A549 (cell line): ENCODE measurements at regions not wholly inside any gene's neighbourhood (a gene's known extent, or its start where the extent isn't known, plus 50 kb on each side); places are given as distances from the start of the nearest gene placed in this dataset.

Source experiments
- ATAC-seq, 2 experiments: fragments of 200-7000 bp in 1 of 2; fragments of >200 bp in 1 of 2; cut with Nextera tagmentation in 1 of 2; cut with Tn5 transposase in 1 of 2; 3 replicates each; pipeline versions ENCODE4 v1.8.0 to v1.9.1; 2018 to 2020; ENCODE audit warnings: mild to moderate bottlenecking in 1 of 2, moderate library complexity in 1 of 2
- CTCF ChIA-PET: fragments of 300-600 bp; sonication (Branson Sonifier 250); formaldehyde crosslinking; extraction: SDS; loops from one replicate; lab custom pipeline; 2021; ENCODE audit warnings: antibody characterized with exemption, inconsistent platforms; lab: Yijun Ruan, JAX
- POLR2A ChIA-PET: fragments of 350-600 bp; formaldehyde crosslinking; extraction: SDS; loops from one replicate; lab custom pipeline; 2021; ENCODE audit warnings: antibody characterized with exemption, inconsistent platforms; lab: Yijun Ruan, JAX
- DNase-seq, 2 experiments: peaks; one replicate each; pipeline versions ENCODE4 v3.0.0 to v3.0.0-alpha.2; 2011 to 2016; ENCODE audit warnings: low read depth in 1 of 2, low spot score in 1 of 2
- FAIRE-seq: peaks from 2 replicates; lab custom pipeline; 2011; peaks lifted over from hg19 to GRCh38; lab: Jason Lieb, UNC
- H3K27ac ChIP-seq, 2 experiments: fragments of >200 bp; sonication (Bioruptor Twin); formaldehyde crosslinking; 3 replicates each; pipeline ENCODE4 v1.5.1; 2016 to 2017
- H3K4me1 ChIP-seq: fragments of >200 bp; sonication (Bioruptor Twin); formaldehyde crosslinking; 3 replicates; pipeline ENCODE4 v1.6.1; 2016
- H3K4me2 ChIP-seq: fragments of >200 bp; sonication (Bioruptor Twin); formaldehyde crosslinking; 3 replicates; pipeline ENCODE4 v1.6.1; 2016
- H3K4me3 ChIP-seq: fragments of >200 bp; sonication (Bioruptor Twin); formaldehyde crosslinking; 3 replicates; pipeline ENCODE4 v1.5.1; 2016
- H3K9me3 ChIP-seq: fragments of >200 bp; sonication (Bioruptor Twin); formaldehyde crosslinking; 3 replicates; pipeline ENCODE4 v1.6.1; 2016
- BHLHE40 ChIP-seq: IDR thresholded peaks from 2 replicates; pipeline ENCODE4 v1.6.1; 2012; ENCODE audit warnings: low read depth, low read length, inconsistent platforms
- CEBPB ChIP-seq, 2 experiments: fragments of >200 bp in 1 of 2; sonication (Bioruptor Twin) in 1 of 2; formaldehyde crosslinking in 1 of 2; IDR thresholded peaks; 2 replicates each; pipeline ENCODE4 v1.6.1; 2012 to 2016
- CHD2 ChIP-seq: fragments of 150-350 bp; IDR thresholded peaks from 2 replicates; pipeline ENCODE4 v1.6.1; 2014; ENCODE audit warnings: low read length; ENCODE audit not compliant: partially characterized antibody
- CHD4 ChIP-seq: fragments of 200-600 bp; sonication (generic); IDR thresholded peaks from 2 replicates; pipeline ENCODE4 v1.6.1; 2016; ENCODE audit warnings: antibody characterized with exemption, mild to moderate bottlenecking, borderline replicate concordance
- EHMT2 ChIP-seq: fragments of 200-600 bp; sonication (generic); IDR thresholded peaks from 2 replicates; pipeline ENCODE4 v1.6.1; 2016; ENCODE audit warnings: antibody characterized with exemption, low read depth, mild to moderate bottlenecking, moderate library complexity
- EP300 ChIP-seq, 2 experiments: fragments of >200 bp; sonication (Bioruptor Twin); formaldehyde crosslinking; IDR thresholded peaks; 2 replicates in 1 of 2; 3 replicates in 1 of 2; pipeline ENCODE4 v1.6.1; 2016 to 2017
- FOXS1 ChIP-seq: fragments of 250-450 bp; sonication (Bioruptor Pico); IDR thresholded peaks from 2 replicates; pipeline ENCODE4 v1.5.0; 2020; ENCODE audit warnings: mild to moderate bottlenecking, moderate library complexity
- GATA3 ChIP-seq: IDR thresholded peaks from 2 replicates; pipeline ENCODE4 v1.6.1; 2012; ENCODE audit warnings: borderline replicate concordance
- HDAC2 ChIP-seq: fragments of 200-600 bp; sonication (generic); IDR thresholded peaks from 2 replicates; pipeline ENCODE4 v1.6.1; 2016
- HOXA7 ChIP-seq: fragments of 250-450 bp; sonication (Bioruptor Pico); IDR thresholded peaks from 2 replicates; pipeline ENCODE4 v1.5.0; 2020; ENCODE audit warnings: mild to moderate bottlenecking, moderate library complexity
- HOXB5 ChIP-seq: fragments of 250-450 bp; sonication (Bioruptor Pico); IDR thresholded peaks from 2 replicates; pipeline ENCODE4 v1.5.0; 2020; ENCODE audit warnings: mild to moderate bottlenecking, moderate library complexity
- JUNB ChIP-seq: fragments of >200 bp; sonication (Bioruptor Twin); formaldehyde crosslinking; IDR thresholded peaks from 2 replicates; pipeline ENCODE4 v1.6.1; 2016
- KDM1A ChIP-seq: fragments of 200-600 bp; sonication (generic); IDR thresholded peaks from 2 replicates; pipeline ENCODE4 v1.6.1; 2016; ENCODE audit warnings: low read depth, mild to moderate bottlenecking
- MAFK ChIP-seq: fragments of 450-650 bp; IDR thresholded peaks from 2 replicates; pipeline ENCODE4 v1.6.1; 2014; ENCODE audit not compliant: partially characterized antibody
- MAZ ChIP-seq: fragments of 150-350 bp; IDR thresholded peaks from 2 replicates; pipeline ENCODE4 v1.6.1; 2014; ENCODE audit warnings: antibody characterized with exemption, low read depth, low read length, borderline replicate concordance
- MYC ChIP-seq: IDR thresholded peaks from 2 replicates; pipeline ENCODE4 v1.6.1; 2012; ENCODE audit warnings: mild to moderate bottlenecking, inconsistent platforms, low read length, improper control_type of control experiment, borderline replicate concordance
- NPAS2 ChIP-seq: fragments of 250-450 bp; sonication (Bioruptor Pico); IDR thresholded peaks from 2 replicates; pipeline ENCODE4 v1.8.0; 2022; ENCODE audit warnings: mild to moderate bottlenecking, moderate library complexity, borderline replicate concordance
- NR3C1 ChIP-seq: fragments of >200 bp; sonication (Bioruptor Twin); formaldehyde crosslinking; IDR thresholded peaks from 3 replicates; pipeline ENCODE4 v1.6.1; 2017
- POLR2A ChIP-seq: IDR thresholded peaks from 2 replicates; pipeline ENCODE4 v1.6.1; 2012; ENCODE audit warnings: mild to moderate bottlenecking, low read length
- POLR2AphosphoS2 ChIP-seq: conservative IDR thresholded peaks from 2 replicates; pipeline ENCODE4 v1.6.1; 2012; ENCODE audit warnings: low read length, improper control_type of control experiment, inconsistent platforms
- RAD21 ChIP-seq, 2 experiments: fragments of >200 bp in 1 of 2; sonication (Bioruptor Twin) in 1 of 2; formaldehyde crosslinking in 1 of 2; IDR thresholded peaks in 1 of 2; conservative IDR thresholded peaks in 1 of 2; 2 replicates in 1 of 2; 3 replicates in 1 of 2; pipeline ENCODE4 v1.6.1; 2012 to 2018; ENCODE audit warnings: inconsistent platforms in 1 of 2
- RCOR1 ChIP-seq: fragments of 150-350 bp; IDR thresholded peaks from 2 replicates; pipeline ENCODE4 v1.6.1; 2014; ENCODE audit warnings: antibody characterized with exemption, low read length, low read depth
- RFX5 ChIP-seq: fragments of 450-650 bp; IDR thresholded peaks from 2 replicates; pipeline ENCODE4 v1.7.1; 2014; ENCODE audit warnings: antibody characterized with exemption, mild to moderate bottlenecking, moderate library complexity
- RNF2 ChIP-seq: fragments of 200-600 bp; sonication (generic); IDR thresholded peaks from 2 replicates; pipeline ENCODE4 v1.6.1; 2016; ENCODE audit warnings: low read depth, mild to moderate bottlenecking, antibody characterized with exemption, moderate library complexity, borderline replicate concordance
- SREBF2 ChIP-seq: fragments of 450-650 bp; IDR thresholded peaks from 2 replicates; pipeline ENCODE4 v1.6.1; 2014; ENCODE audit warnings: mild to moderate bottlenecking, moderate library complexity
- TFCP2L1 ChIP-seq: fragments of 250-450 bp; sonication (Bioruptor Pico); IDR thresholded peaks from 2 replicates; pipeline ENCODE4 v1.5.0; 2021; ENCODE audit warnings: mild to moderate bottlenecking
- ZC3H11A ChIP-seq: fragments of 450-650 bp; IDR thresholded peaks from 2 replicates; pipeline ENCODE4 v1.6.1; 2014; ENCODE audit warnings: antibody characterized with exemption, mild to moderate bottlenecking
- ZNF302 ChIP-seq: fragments of 250-450 bp; sonication (Bioruptor Pico); IDR thresholded peaks from 2 replicates; pipeline ENCODE4 v1.9.0; 2021; ENCODE audit warnings: inconsistent platforms, mild to moderate bottlenecking, moderate library complexity
- WGBS: methylation state at CpG from one replicate; pipeline ENCODE4 v1.1.6; 2017; ENCODE audit errors: missing lambda C conversion rate; 5-methylcytosine and 5-hydroxymethylcytosine counted together
- TF ChIP-seq, protein P1 (sequence below): IDR thresholded peaks from 2 replicates; pipeline ENCODE4 v1.6.1; 2012; ENCODE audit warnings: low read depth, borderline replicate concordance
- TF ChIP-seq, protein P2 (sequence below): fragments of >200 bp; sonication (Bioruptor Twin); formaldehyde crosslinking; IDR thresholded peaks from 2 replicates; pipeline ENCODE4 v1.6.1; 2016
- TF ChIP-seq, protein P3 (sequence below): fragments of 250-450 bp; sonication (Bioruptor Pico); IDR thresholded peaks from 2 replicates; pipeline ENCODE4 v1.5.0; 2021; ENCODE audit warnings: mild to moderate bottlenecking, moderate library complexity, borderline replicate concordance
- TF ChIP-seq, protein P4 (sequence below): fragments of >200 bp; sonication (Bioruptor Twin); formaldehyde crosslinking; IDR thresholded peaks from 3 replicates; pipeline ENCODE4 v1.5.1; 2016
- TF ChIP-seq, protein P5 (sequence below): fragments of 150-350 bp; IDR thresholded peaks from 2 replicates; pipeline ENCODE4 v1.6.1; 2014; ENCODE audit warnings: low read depth, mild to moderate bottlenecking, low read length
- TF ChIP-seq, protein P6 (sequence below): fragments of 450-650 bp; IDR thresholded peaks from 2 replicates; pipeline ENCODE4 v1.6.1; 2014; ENCODE audit warnings: antibody characterized with exemption

DNA sequence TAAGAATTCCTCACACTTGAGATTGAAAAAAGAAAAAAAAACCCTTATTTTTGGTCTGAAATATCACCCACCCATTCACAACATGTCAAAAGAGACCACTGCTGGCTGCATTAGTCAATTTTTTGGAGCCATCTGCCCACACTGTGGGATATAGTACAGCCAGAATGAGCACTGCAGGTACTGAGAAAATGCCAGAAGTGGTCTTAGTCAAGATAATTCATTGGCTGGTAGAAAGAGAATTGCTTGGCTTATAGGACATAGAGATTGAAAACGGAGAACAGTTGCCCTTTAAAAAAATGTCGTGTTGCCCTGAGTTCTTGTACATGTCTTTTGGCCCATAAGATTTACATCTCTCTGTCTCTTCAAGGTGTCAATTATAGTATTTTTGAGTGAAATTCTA, 1899.5 kb downstream of the OLFM4 start:
- Histone ChIP-seq H3K27ac (no peak overlapping the region), H3K4me2 (no peak overlapping the region), H3K4me3 (no peak overlapping the region), H3K4me1 (no peaks in the 10 kb centered on the region)
- CTCF ChIA-PET: no interaction called here
- ATAC-seq: no peak
- FAIRE-seq: no peak
- TF ChIP-seq CHD4 (no peak), EHMT2 (no peak), MAZ (no peak), FOXS1 (no peak), CEBPB (IDR thresholded peaks at IDR 0.05) (no peak), POLR2A (no peak), ZNF302 (no peak), NR3C1 (no peak), NPAS2 (CRISPR knock-in tag) (no peak), RFX5 (no peak), MAFK (no peak), HOXB5 (CRISPR knock-in tag) (no peak), SREBF2 (no peak), RCOR1 (no peak), BHLHE40 (no peak)
- TF ChIP-seq, protein P1, sequence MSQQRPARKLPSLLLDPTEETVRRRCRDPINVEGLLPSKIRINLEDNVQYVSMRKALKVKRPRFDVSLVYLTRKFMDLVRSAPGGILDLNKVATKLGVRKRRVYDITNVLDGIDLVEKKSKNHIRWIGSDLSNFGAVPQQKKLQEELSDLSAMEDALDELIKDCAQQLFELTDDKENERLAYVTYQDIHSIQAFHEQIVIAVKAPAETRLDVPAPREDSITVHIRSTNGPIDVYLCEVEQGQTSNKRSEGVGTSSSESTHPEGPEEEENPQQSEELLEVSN: no peak
- TF ChIP-seq, protein P2, sequence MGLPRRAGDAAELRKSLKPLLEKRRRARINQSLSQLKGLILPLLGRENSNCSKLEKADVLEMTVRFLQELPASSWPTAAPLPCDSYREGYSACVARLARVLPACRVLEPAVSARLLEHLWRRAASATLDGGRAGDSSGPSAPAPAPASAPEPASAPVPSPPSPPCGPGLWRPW: no peak
- TF ChIP-seq, protein P3, sequence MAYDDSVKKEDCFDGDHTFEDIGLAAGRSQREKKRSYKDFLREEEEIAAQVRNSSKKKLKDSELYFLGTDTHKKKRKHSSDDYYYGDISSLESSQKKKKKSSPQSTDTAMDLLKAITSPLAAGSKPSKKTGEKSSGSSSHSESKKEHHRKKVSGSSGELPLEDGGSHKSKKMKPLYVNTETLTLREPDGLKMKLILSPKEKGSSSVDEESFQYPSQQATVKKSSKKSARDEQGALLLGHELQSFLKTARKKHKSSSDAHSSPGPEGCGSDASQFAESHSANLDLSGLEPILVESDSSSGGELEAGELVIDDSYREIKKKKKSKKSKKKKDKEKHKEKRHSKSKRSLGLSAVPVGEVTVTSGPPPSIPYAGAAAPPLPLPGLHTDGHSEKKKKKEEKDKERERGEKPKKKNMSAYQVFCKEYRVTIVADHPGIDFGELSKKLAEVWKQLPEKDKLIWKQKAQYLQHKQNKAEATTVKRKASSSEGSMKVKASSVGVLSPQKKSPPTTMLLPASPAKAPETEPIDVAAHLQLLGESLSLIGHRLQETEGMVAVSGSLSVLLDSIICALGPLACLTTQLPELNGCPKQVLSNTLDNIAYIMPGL (CRISPR knock-in tag): no peak
- TF ChIP-seq, protein P4, sequence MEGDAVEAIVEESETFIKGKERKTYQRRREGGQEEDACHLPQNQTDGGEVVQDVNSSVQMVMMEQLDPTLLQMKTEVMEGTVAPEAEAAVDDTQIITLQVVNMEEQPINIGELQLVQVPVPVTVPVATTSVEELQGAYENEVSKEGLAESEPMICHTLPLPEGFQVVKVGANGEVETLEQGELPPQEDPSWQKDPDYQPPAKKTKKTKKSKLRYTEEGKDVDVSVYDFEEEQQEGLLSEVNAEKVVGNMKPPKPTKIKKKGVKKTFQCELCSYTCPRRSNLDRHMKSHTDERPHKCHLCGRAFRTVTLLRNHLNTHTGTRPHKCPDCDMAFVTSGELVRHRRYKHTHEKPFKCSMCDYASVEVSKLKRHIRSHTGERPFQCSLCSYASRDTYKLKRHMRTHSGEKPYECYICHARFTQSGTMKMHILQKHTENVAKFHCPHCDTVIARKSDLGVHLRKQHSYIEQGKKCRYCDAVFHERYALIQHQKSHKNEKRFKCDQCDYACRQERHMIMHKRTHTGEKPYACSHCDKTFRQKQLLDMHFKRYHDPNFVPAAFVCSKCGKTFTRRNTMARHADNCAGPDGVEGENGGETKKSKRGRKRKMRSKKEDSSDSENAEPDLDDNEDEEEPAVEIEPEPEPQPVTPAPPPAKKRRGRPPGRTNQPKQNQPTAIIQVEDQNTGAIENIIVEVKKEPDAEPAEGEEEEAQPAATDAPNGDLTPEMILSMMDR: no peak
- TF ChIP-seq, all 56 proteins: peak for 0
- POLR2A ChIA-PET: no interaction called here
- no peak for DNase-seq
- 0% methylated on average over 2 of the region's 2 CpGs for WGBS
- no peaks in the 10 kb centered on the region for H3K9me3 ChIP-seq

DNA sequence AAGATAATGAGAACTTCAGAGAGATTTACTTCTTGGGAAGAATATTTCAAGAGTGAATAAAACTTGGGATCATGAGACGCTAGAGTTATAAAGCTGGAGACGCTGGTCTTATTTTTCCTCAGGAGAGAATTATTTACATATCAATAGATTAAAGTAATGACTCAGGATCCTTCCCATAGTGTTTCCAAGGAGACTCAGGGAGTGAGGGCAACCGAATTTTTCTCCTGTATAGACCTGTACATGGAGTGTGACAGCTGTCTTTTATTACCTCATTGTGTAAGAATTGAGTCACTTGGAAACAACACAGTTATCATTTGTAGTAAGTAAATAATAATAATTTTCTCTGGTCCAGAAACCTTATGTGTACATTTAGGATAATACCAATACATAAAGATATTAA, 1905.5 kb downstream of the OLFM4 start:
- H3K4me2 ChIP-seq: no peak overlapping the region
- no peak overlapping the region for H3K4me3 ChIP-seq
- no peak for TF ChIP-seq MAFK
- TF ChIP-seq, protein P5, sequence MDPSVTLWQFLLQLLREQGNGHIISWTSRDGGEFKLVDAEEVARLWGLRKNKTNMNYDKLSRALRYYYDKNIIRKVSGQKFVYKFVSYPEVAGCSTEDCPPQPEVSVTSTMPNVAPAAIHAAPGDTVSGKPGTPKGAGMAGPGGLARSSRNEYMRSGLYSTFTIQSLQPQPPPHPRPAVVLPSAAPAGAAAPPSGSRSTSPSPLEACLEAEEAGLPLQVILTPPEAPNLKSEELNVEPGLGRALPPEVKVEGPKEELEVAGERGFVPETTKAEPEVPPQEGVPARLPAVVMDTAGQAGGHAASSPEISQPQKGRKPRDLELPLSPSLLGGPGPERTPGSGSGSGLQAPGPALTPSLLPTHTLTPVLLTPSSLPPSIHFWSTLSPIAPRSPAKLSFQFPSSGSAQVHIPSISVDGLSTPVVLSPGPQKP: no peak
- no peak for TF ChIP-seq GATA3
- no peak for TF ChIP-seq SREBF2
- TF ChIP-seq POLR2AphosphoS2: no peak
- no peak for TF ChIP-seq CHD2
- TF ChIP-seq, protein P6, sequence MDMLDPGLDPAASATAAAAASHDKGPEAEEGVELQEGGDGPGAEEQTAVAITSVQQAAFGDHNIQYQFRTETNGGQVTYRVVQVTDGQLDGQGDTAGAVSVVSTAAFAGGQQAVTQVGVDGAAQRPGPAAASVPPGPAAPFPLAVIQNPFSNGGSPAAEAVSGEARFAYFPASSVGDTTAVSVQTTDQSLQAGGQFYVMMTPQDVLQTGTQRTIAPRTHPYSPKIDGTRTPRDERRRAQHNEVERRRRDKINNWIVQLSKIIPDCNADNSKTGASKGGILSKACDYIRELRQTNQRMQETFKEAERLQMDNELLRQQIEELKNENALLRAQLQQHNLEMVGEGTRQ: no peak
- TF ChIP-seq HDAC2: no peak
- no peak for TF ChIP-seq HOXA7 (CRISPR knock-in tag)
- no peak for TF ChIP-seq MYC
- TF ChIP-seq KDM1A: no peak
- no peak for TF ChIP-seq EP300 (IDR thresholded peaks at IDR 0.05)
- no peak for TF ChIP-seq ZC3H11A
- no peak for TF ChIP-seq TFCP2L1 (CRISPR knock-in tag)
- TF ChIP-seq RNF2: no peak
- TF ChIP-seq RAD21 (conservative IDR thresholded peaks at IDR 0.05 in 1 of 2, IDR thresholded peaks at IDR 0.05 in 1 of 2): no peak
- no peak for TF ChIP-seq JUNB
- FAIRE-seq: no peak
- WGBS: 11% methylated on average over 3 of the region's 3 CpGs
- no peak for ATAC-seq
- ChIA-PET CTCF (no interaction called here), POLR2A (no interaction called here)
- no peaks in the 10 kb centered on the region for H3K4me1 ChIP-seq
- H3K9me3 ChIP-seq: no peaks in the 10 kb centered on the region
- no peak for DNase-seq
- H3K27ac ChIP-seq: no peak overlapping the region
